ENCODE measurements at regions not wholly inside any gene's neighbourhood (a gene's known extent, or its start where the extent isn't known, plus 50 kb on each side); places are given as distances from the start of the nearest gene placed in this dataset.

GRCh38 chr5:87076411-87076810 is 191.3 kb upstream of the RASA1 start:
- H3K4me3 Mint-ChIP-seq (ENCODE audit: unreplicated experiment): no peak overlapping the region
- DNase-seq (ENCODE audit: low spot score): no peak
- no peaks in the 10 kb centered on the region for H3K27me3 Mint-ChIP-seq (ENCODE audit: low read depth)
- no peaks in the 10 kb centered on the region for H3K9me3 Mint-ChIP-seq (ENCODE audit: low read depth)
- TF ChIP-seq CTCF (IDR thresholded peaks at IDR 0.05): no peak
- no peaks in the 10 kb centered on the region for H3K36me3 Mint-ChIP-seq (ENCODE audit: low read depth)
- no peak overlapping the region for H3K27ac Mint-ChIP-seq (ENCODE audit: unreplicated experiment)
- H3K4me1 Mint-ChIP-seq (ENCODE audit: low read depth): peaks cover 4% of the 10 kb centered on the region

GRCh38 chr5:87076931-87077330 is 190.8 kb upstream of the RASA1 start:
- H3K36me3 Mint-ChIP-seq (ENCODE audit: low read depth): no peaks in the 10 kb centered on the region
- no peak for TF ChIP-seq CTCF (IDR thresholded peaks at IDR 0.05)
- H3K27ac Mint-ChIP-seq (ENCODE audit: unreplicated experiment): no peak overlapping the region
- no peaks in the 10 kb centered on the region for H3K9me3 Mint-ChIP-seq (ENCODE audit: low read depth)
- no peak overlapping the region for H3K4me3 Mint-ChIP-seq (ENCODE audit: unreplicated experiment)
- H3K4me1 Mint-ChIP-seq (ENCODE audit: low read depth): peaks cover 8% of the 10 kb centered on the region
- no peak for DNase-seq (ENCODE audit: low spot score)
- H3K27me3 Mint-ChIP-seq (ENCODE audit: low read depth): no peaks in the 10 kb centered on the region

GRCh38 chr5:87079219-87079618 is 188.5 kb upstream of the RASA1 start:
- Mint-ChIP-seq H3K27ac (ENCODE audit: unreplicated experiment) (no peak overlapping the region), H3K27me3 (ENCODE audit: low read depth) (no peaks in the 10 kb centered on the region), H3K4me3 (ENCODE audit: unreplicated experiment) (no peak overlapping the region), H3K36me3 (ENCODE audit: low read depth) (no peaks in the 10 kb centered on the region), H3K4me1 (ENCODE audit: low read depth) (peaks cover 8% of the 10 kb centered on the region), H3K9me3 (ENCODE audit: low read depth) (peaks cover 4% of the 10 kb centered on the region)
- no peak for TF ChIP-seq CTCF (IDR thresholded peaks at IDR 0.05)
- no peak for DNase-seq (ENCODE audit: low spot score)

- Mint-ChIP-seq H3K36me3 (ENCODE audit: low read depth) (peaks cover 1% of the 10 kb centered on the region), H3K4me1 (ENCODE audit: low read depth) (peaks cover 8% of the 10 kb centered on the region), H3K4me3 (ENCODE audit: unreplicated experiment) (no peak overlapping the region), H3K27me3 (ENCODE audit: low read depth) (no peaks in the 10 kb centered on the region), H3K9me3 (ENCODE audit: low read depth) (peaks cover 12% of the 10 kb centered on the region), H3K27ac (ENCODE audit: unreplicated experiment) (no peak overlapping the region)
- DNase-seq (ENCODE audit: low spot score): no peak
- TF ChIP-seq CTCF (IDR thresholded peaks at IDR 0.05): no peak
Observed at GRCh38 chr5:87081016-87081415, 186.7 kb upstream of the RASA1 start.

- H3K4me3 Mint-ChIP-seq (ENCODE audit: unreplicated experiment): peak overlapping the region; percentile 14
- peaks cover 12% of the 10 kb centered on the region for H3K9me3 Mint-ChIP-seq (ENCODE audit: low read depth)
- no peak for TF ChIP-seq CTCF (IDR thresholded peaks at IDR 0.05)
- peaks cover 8% of the 10 kb centered on the region for H3K4me1 Mint-ChIP-seq (ENCODE audit: low read depth)
- no peaks in the 10 kb centered on the region for H3K27me3 Mint-ChIP-seq (ENCODE audit: low read depth)
- peaks cover 1% of the 10 kb centered on the region for H3K36me3 Mint-ChIP-seq (ENCODE audit: low read depth)
- H3K27ac Mint-ChIP-seq (ENCODE audit: unreplicated experiment): no peak overlapping the region
- no peak for DNase-seq (ENCODE audit: low spot score)
Observed at GRCh38 chr5:87081511-87082372, 185.9 kb upstream of the RASA1 start.

Measured in chondrocyte (in vitro differentiated cells).